Myocyte (in vitro differentiated cells): ENCODE measurements at regions not wholly inside any gene's neighbourhood (a gene's known extent, or its start where the extent isn't known, plus 50 kb on each side); places are given as distances from the start of the nearest gene placed in this dataset.
"Not testable (repeated sequence)": the region's sequence is repeated elsewhere in the genome, so short reads cannot be mapped to it uniquely, and the experiment has no call there.

ENCODE experiments used
- DNase-seq: peaks from one replicate; pipeline ENCODE4 v3.0.0-alpha.2; 2012; ENCODE audit warnings: low read depth

DNA sequence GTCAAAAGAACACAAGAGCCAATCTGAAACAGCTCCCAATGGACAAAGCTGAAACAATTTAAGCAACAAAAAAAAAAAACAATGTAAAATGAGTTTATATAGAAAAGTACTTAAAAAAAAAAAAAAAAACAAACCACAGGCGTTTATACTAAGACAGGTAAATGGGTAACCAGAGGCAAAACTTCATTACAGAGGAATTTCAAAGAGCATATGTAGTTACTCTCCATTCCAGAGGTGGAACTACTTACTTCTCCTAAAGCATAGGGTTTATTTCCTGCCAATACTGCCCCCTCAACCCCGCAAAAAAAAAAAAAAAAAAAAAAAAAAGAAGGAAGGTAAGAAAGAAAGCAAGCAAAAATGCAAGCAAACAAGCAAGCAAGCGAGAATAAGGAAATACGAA lies 132.9 kb downstream of the LIG4 start:
- no peak for DNase-seq

DNA sequence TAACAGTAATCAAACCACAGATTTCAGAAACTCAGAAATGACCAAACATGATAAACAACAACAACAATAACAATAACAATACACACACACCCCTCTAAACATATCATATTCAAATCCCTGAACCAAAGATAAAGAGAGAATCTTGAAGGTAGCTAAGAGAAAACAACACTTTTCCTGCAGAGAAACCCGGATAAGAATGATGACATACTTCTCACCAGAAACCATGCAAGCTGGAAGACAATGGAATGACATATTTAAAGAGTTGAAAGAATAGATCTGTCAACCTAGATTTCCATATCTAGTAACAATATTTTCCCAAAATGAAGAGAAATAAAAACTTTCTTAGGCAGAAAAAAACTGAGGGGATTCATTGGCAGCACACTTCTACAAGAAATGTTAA lies 138.1 kb downstream of the LIG4 start:
- no peak for DNase-seq

DNA sequence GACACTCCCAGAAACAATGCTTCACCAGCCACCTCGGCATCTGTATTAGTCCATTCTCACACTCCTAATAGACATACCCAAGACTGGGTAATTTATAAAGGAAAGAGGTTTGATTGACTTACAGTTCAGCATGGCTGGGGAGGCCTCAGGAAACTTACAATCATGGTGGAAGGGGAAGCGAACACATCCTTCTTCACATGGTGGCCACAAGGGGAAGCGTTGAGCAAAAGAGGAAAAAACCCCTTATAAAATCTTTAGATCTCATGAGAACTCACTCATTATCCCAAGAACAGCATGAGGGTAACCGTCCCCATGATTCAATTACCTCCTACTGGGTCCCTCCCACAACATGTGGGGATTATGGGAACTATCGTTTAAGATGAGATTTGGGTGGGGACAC lies 140.9 kb downstream of the LIG4 start:
- not testable (repeated sequence) for DNase-seq

DNA sequence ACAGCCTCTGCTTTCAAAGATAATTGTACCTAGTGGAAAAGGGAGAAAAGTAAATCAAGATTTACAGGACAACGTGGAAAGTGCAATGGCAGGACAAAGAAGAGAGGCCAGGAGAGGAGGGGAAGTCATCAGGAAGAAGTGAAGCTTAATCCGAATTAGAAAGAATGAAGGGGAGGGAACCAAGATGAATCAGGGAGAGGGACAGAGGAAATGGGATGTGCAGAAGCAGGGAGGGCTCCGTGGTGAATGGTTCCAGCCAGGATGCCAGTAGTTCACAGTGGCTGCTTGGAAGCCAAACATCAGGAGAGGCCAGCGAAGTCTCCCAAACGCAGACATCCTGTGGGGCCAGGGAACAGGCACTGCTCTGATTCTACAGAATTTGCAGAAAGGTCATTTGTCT lies 144.4 kb downstream of the LIG4 start:
- no peak for DNase-seq

DNA sequence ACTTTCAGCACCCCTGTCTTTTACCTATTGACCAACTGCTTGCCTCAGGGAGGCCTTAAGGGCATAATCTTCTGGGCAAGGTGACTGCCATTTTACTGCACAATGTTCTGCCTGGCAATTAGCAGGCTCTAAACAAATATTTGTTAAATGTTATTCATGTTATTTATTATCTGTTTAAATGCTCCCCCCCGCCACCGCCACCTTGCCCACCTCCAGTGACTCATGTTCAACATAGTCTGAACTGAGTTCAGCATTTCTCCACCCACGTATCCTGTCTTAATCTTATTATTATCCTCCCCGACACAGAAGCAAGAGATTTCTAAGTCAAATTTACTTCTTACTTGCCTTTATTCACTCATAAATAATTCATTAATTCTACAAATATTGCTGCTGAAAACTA lies 144.8 kb downstream of the LIG4 start:
- DNase-seq = no peak

DNA sequence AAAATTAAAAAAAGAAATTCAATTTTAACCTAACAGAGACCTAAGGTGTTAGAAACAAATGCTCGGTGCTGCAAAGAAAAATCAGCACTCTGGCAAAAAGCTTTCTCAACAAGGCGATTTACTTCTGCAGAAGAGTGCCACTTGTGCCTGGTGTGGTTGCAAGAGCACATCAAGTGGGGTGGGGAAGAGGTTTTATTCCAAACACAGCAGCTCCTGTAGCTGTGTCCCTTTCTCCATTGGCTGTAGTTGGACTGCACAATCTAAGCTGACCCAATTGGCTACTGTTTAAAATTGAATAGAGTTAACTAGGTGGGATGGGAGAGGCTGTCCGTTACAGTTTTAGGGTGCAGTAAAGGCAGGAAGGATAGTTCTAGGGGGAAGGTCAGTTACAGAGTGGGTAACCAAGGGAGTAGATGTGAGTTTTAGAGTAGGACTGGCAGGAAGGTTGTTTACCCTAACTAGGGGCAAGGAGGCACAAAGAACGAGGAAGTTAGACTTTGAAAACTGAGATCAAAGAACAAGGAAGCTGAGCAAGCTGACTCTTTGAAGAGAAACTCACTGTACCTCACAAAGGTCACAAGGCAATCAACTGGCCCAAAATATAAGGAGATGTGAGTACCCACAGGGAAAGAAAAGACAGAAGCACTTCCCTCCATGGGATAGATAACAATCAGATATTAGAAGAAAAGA lies 145.7 kb downstream of the LIG4 start:
- no peak for DNase-seq

DNA sequence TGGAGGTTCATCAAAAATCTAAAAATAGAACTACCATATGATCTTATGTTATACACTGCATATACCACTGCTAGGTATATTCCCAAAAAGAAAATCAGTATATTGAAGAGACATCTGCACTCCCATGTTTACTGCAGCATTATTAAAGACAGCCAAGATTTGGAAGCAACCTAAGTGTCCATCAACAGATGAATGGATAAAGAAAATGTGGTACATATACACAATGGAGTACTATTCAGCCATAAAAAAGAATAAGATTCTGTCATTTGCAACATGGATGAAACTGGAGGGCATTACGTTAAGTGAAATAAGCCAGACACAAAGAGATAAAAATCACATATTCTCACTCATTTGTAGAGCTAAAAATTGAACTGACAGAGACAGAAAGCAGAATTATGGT lies 151.0 kb downstream of the LIG4 start:
- DNase-seq = not testable (repeated sequence)

DNA sequence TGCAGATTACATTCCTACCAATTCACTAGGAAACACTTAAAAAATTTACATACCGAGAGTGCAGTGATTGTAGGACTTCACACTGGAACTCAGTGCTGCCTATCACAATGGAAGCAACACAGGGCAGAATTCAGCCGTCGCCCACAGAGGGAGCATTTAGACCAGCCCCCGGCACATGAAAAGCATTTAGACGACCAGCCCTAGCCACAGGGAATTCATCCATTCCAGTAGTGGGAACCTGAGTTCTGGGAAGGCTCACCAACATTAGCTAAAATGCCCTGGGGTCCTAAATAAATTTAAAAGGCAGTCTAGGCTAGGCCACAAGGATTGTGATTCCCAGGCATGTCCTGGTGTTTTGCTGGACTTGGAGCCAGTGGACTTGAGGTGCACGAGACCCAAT lies 155.2 kb downstream of the LIG4 start:
- DNase-seq = no peak

DNA sequence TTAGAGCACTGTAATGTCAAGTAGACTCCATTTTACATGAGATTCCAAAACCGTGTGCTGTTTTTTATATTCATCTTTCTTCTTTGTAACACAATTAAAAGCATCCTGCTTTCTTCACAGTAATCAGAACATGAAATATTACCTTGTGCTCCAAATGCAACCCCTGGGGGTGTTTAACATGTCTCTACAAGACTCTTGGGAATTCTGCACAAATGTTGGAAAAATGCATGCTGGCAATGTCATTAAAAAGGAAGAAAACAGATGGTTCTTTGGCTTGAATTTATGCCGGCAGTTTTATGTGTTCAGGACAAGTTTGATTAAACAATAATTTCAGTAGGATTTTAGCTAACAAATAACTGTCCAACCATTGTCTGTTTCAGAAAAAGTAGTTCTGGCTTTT lies 159.1 kb downstream of the LIG4 start:
- DNase-seq = no peak

DNA sequence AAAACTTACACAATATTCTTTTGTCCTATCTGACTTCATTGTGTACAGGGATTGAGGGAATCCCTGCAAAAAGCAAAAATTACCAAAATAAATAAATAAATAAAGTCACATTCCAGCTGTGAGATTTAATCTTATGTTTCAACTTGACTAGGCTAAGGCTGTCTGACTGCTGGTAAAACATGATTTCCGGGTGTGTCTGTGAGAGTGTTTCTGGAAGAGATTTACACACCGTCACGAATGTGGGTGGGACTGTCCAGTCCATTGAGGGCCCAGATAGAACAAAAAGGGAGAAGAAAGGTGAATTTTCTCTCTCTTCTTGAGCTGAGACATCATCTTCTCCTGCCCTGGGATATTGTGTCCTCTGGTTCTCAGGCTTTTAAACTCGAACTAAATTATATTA lies 166.1 kb downstream of the LIG4 start:
- no peak for DNase-seq

DNA sequence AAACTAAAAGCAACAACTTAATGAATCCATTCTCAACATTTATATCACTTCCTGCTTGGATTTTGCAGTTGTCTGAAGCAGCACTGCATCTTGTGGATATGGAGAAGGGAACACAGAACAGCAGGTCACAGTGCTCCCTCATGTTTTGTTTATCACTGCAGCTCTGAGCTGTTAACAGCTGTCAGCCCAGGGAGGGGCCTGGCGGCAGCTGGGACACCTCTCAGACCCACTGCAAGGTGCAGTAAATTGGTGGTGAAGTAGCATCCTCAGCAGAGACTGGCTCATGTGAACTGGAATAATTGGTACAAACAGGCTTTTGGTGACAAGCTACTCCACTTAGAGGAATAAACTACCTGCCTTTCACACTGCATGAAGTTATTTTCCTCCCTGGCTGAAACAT lies 170.4 kb downstream of the LIG4 start:
- DNase-seq = no peak

DNA sequence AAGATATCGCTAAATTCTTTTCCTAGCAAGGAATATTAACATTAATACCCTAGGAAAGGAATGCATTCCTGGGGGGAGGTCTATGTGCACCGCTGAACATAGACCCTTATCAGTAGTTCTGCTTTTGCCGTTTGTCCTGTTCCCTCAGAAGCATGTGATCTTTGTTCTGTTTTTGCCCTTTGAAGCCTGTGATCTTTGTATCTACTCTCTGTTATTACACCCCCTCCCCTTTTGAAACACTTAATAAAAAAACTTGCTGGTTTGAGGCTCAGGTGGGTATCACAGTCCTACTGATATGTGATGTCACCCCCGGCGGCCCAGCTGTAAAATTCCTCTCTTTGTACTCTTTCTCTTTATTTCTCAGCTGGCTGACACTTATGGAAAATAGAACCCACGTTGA lies 172.5 kb downstream of the LIG4 start:
- DNase-seq = not testable (repeated sequence)

DNA sequence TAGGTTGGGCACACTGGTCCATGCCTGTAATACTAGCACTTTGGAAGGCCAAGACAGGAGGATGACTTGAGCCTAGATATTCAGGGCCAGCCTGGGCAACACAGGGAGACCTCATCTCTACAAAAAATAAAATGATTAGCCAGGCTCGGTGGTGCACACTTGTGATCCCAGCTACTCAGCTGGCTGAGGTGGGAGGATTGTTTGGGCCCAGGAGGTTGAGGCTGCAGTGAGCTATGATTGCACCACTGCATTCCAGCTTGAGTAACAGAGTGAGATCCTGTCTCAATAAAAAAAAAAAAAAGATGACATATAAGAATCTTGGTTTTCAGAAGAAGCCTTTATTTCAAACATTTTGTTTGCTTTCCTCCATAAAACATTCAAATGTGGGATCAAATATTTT lies 178.0 kb downstream of the LIG4 start:
- no peak for DNase-seq

DNA sequence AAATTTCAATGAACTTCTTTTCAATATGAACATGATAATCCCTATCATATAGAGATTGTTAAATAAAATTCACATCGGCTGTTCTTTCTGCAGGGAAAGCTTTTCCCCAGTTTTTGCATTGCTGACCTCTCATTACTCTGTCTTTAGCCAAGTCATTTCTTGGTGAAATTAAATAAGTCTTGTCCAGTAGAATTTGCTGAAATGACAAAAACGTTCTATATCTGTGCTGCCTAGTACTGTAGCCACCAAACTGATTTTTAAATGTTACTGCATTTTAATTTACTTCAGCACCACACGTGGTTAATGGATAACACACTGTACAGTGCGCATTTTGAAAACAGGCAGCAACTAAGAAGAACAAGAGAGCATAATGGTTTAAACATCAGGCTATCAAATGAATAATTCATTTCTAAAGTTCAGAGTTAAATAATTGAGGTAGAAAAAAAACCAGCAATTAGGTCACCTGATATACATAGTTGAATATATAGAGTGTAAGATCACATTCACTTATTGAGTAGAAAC lies 178.9 kb downstream of the LIG4 start:
- DNase-seq = no peak

DNA sequence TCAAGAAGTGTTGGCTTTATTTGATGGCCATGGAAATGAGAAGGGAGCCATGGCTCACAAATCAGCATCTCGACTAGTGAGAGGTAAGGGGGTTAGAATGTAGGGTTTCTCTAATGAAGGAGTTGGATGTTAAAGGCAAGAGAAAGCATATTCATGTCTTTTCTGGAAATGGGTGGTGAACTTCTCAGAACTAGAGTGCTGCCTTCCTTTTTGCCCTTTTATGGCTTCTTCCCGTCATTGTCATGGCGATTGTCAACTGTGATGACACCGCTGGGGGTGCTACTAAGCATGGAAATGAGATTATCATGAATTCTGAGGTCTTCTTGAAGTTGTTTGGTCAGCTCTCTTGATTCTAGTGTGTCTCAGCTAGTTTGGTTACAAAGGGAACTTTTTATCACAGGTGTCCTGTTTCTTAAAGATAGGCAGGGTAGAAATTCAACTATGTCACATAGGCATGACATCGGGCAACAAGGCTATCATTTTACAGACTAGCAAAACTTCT lies 180.4 kb downstream of the LIG4 start:
- no peak for DNase-seq

DNA sequence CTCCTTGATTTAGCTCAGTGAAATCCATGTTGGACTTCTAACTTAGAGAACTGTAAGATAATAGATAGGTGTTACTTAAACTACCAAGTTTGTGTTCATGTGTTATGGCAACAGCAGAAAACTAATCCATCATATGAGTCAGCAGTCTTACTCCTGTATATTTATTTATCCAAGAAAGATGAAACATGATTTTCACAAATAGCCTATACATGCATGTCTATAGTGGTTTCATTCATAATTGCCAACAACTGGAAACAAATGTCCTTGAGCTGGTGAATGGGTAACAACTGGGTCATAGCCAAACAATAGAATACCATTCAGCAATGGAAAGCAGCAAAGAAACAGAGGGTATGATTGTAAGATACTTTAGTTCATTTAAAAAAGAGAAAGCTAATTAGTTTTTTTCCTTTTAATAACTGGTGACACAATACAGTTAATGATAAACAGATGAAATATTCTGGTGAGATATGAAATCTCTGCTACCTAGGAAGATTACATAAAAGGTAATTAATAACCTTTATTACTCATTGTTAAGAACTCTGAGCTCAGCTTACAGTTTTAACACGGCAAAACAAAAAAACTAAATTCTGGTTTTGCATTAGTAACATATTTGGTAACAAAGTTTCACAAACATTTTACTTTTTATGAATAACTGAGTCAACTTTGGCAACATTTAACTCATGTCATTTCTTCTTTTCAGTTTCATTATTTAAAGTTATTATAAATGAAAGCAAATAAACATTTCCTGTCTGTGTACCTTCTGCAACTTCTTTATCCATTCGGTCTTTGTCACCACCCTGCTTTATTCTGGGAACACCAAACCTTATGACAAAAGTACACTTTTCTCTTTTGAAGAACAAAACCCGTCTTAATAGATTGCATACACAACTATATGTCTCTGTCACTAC lies 181.3 kb downstream of the LIG4 start:
- no peak for DNase-seq

DNA sequence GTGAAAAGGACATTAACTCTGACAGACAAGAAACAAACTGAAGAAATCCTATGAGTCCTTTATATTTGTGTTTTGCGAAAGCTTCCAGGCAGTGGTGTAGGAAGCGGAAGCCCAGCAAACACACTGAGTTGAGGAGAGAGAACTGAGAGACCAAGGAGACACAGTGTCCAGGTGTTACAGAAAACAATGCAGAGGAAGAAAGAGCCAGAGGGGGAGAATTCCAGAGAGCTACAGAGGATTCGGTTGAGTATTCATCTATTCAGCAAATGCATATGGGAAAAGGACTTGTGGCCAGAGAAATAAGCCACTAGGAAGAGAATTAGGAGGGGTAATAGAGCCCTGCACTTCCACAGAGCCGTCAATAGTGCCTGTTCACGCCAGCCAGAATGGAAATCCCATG lies 183.5 kb downstream of the LIG4 start:
- DNase-seq = no peak

DNA sequence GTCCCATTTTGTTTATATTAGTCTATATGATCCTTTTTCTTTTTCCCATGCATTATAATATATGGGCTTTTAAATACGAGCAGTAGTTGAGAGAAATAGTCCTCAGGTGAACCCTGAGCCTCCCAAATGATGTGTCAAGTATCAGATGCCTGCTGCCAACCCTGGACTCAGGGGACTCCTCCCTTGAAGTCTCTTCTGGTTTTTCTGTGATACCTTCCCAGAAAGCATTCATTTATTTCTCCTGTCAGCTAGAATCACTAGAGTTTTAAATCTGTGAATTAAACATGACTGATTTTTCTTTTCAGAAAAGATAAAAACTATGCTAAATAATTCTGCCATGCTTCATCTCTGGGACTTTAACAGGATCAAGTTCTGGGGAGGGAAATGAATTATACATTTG lies 184.6 kb downstream of the LIG4 start:
- DNase-seq = no peak

DNA sequence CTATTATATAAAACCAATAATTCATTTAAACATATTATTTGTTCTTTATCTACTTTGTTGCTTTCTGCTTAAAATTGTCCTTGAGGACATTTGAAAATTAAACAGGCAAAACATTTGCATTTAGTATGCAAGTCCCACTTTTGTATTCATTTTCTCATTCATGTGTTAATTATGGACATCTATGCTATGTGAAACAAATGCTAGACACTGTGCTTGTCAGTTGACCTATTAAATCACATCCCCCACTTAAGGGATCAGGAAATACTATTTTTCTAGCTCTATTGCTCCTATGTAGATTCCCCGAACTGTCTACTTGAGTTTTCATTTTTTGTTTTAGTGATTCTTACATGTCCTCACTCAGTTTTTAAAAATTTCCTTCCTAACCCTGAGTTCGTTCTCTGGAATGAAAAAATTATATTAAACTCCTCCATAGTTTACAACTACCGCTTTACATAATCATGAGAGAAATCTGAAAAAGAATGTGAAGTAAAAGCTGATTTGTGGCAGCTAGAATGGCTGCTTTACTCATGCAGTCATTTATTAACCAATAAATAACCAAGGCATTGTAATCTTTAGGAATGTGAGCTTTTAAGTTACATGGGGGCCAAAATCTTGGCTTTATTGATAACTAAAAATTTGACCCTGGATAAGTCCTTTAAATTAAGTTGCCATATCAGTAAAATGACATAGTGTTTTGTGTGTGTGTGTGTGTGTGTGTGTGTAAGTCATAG lies 188.5 kb downstream of the LIG4 start:
- DNase-seq = no peak

DNA sequence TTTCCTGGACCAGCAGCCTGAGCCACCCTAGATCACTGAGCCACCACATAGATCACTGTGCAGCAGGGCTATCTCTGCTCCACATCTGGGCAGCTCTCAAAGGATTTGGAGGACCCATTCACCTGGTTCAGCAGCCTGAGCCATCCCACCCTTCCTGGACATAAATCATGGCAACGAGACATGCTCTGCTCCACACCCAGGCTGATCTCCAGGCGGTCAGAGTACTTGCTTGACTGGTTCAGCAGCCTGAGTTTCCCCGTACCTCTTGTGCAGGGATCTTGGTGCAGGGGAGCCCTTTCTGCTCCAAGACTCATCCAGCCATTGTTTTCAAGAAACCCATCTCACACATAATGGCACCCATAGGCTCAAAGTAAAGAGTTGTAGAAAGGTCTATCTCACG lies 195.3 kb downstream of the LIG4 start:
- DNase-seq = no peak

DNA sequence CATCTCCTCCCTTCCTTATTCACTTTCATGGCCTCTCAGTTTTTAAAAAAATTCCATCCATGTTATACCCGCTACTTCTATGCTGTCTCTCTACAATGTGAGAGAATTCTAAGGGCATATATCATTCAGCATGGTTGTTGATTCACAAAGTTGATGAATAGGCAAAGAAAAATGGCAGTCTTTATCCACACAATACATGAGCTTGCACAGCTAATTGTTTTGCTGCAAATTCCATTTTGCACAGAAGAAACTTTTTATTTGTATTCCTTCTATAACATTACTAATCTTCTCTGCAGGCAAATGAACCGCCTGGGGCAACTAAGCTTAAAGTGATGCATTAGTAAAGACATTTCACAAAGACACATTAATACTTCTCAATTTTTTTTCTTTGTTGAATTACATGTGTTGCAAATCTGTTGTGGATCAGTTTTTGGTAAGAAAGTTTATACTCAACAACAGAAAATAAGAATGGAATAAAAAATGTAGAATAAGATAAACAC lies 196.9 kb downstream of the LIG4 start:
- no peak for DNase-seq

DNA sequence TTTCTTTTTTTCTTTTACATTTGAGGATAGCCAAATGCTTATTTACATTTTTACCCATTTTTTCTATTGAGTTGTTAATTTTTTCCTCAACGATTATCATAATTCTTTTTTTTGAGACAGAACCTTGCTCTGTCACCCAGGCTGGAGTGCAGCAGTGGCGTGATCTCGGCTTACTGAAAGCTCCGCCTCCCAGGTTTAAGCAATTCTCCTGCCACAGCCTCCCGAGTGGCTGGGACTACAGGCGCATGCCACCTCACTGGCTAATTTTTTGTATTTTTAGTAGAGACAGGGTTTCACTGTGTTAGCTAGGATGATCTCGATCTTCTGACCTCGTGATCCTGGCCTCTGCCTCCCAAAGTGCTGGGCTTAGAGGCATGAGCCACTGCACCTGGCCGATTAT lies 208.7 kb downstream of the LIG4 start:
- no peak for DNase-seq
